WTC11 (cell line): ENCODE measurements at regions not wholly inside any gene's neighbourhood (a gene's known extent, or its start where the extent isn't known, plus 50 kb on each side); places are given as distances from the start of the nearest gene placed in this dataset.

Source experiments
- CREB1 ChIP-seq: sonication (generic); formaldehyde crosslinking; IDR thresholded peaks from 2 replicates; pipeline ENCODE4 v1.8.0; 2023; ENCODE audit warnings: mild to moderate bottlenecking, missing genetic modification reagents
- CREM ChIP-seq: sonication (generic); formaldehyde crosslinking; IDR thresholded peaks from 2 replicates; pipeline ENCODE4 v1.8.1; 2022; ENCODE audit warnings: mild to moderate bottlenecking, missing genetic modification reagents, moderate library complexity
- CTCF ChIP-seq: fragments of 200-600 bp; IDR thresholded peaks from 2 replicates; pipeline ENCODE4 v1.8.0; 2022; ENCODE audit warnings: antibody characterized with exemption
- ELF4 ChIP-seq: sonication (generic); formaldehyde crosslinking; IDR thresholded peaks from 2 replicates; pipeline ENCODE4 v1.8.1; 2022; ENCODE audit warnings: low read depth, mild to moderate bottlenecking, moderate library complexity, missing genetic modification reagents
- ETV6 ChIP-seq: sonication (generic); formaldehyde crosslinking; IDR thresholded peaks from 2 replicates; pipeline ENCODE4 v1.8.1; 2022; ENCODE audit warnings: mild to moderate bottlenecking, missing genetic modification reagents
- FOXJ3 ChIP-seq: sonication (generic); formaldehyde crosslinking; IDR thresholded peaks from 2 replicates; pipeline ENCODE4 v1.9.0; 2021; ENCODE audit warnings: missing genetic modification reagents, mild to moderate bottlenecking, borderline replicate concordance
- NFE2L1 ChIP-seq: sonication (generic); formaldehyde crosslinking; IDR thresholded peaks from 2 replicates; pipeline ENCODE4 v1.8.1; 2023; ENCODE audit warnings: missing genetic modification reagents
- OVOL2 ChIP-seq: fragments of 250-450 bp; sonication (Bioruptor Pico); IDR thresholded peaks from 2 replicates; pipeline ENCODE4 v1.9.0; 2021; ENCODE audit warnings: mild to moderate bottlenecking, borderline replicate concordance
- STAT6 ChIP-seq: sonication (generic); formaldehyde crosslinking; conservative IDR thresholded peaks from 2 replicates; pipeline ENCODE4 v1.8.1; 2023; ENCODE audit warnings: mild to moderate bottlenecking, low read depth, missing genetic modification reagents, moderate library complexity
- TP53 ChIP-seq: sonication (generic); formaldehyde crosslinking; IDR thresholded peaks from 2 replicates; pipeline ENCODE4 v1.8.1; 2023; ENCODE audit warnings: mild to moderate bottlenecking, missing genetic modification reagents
- ZNF138 ChIP-seq: sonication (generic); formaldehyde crosslinking; conservative IDR thresholded peaks from 2 replicates; pipeline ENCODE4 v1.8.1; 2022; ENCODE audit warnings: mild to moderate bottlenecking, moderate library complexity, missing genetic modification reagents
- TF ChIP-seq, protein P1 (sequence below): sonication (generic); formaldehyde crosslinking; IDR thresholded peaks from 2 replicates; pipeline ENCODE4 v1.8.1; 2023; ENCODE audit warnings: mild to moderate bottlenecking, missing genetic modification reagents
- TF ChIP-seq, protein P2 (sequence below): sonication (generic); formaldehyde crosslinking; IDR thresholded peaks from 2 replicates; pipeline ENCODE4 v1.8.1; 2023; ENCODE audit warnings: mild to moderate bottlenecking, missing genetic modification reagents, moderate library complexity

DNA sequence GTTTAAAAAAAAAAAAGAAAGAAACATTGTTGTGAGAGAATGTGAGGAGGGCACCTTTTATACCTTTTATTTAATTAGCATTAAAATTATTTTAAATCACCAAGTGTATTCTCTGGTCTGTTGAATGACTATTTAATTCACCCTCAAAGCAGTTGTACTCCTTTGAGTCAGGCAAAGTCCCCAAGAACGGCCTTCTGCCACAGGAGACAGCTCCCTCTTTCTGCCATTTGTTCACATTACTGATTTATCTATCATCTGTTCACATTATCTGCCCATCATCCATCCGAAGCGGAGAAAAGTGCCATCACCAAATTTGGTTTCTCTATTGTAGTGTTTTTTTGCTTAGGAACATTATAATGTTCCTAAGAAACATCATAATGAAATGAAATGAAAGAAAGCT is 240.7 kb upstream of the DPP10 start:
- no peak for TF ChIP-seq CTCF
- no peak for TF ChIP-seq CREM (CRISPR knock-in tag)
- TF ChIP-seq NFE2L1 (CRISPR knock-in tag), result no peak
- TF ChIP-seq ELF4 (CRISPR knock-in tag), result no peak
- no peak for TF ChIP-seq TP53 (CRISPR knock-in tag)
- no peak for TF ChIP-seq ZNF138
- no peak for TF ChIP-seq STAT6 (CRISPR knock-in tag)
- TF ChIP-seq, protein P1, sequence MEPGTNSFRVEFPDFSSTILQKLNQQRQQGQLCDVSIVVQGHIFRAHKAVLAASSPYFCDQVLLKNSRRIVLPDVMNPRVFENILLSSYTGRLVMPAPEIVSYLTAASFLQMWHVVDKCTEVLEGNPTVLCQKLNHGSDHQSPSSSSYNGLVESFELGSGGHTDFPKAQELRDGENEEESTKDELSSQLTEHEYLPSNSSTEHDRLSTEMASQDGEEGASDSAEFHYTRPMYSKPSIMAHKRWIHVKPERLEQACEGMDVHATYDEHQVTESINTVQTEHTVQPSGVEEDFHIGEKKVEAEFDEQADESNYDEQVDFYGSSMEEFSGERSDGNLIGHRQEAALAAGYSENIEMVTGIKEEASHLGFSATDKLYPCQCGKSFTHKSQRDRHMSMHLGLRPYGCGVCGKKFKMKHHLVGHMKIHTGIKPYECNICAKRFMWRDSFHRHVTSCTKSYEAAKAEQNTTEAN (CRISPR knock-in tag), result no peak
- no peak for TF ChIP-seq OVOL2 (CRISPR knock-in tag)
- TF ChIP-seq, protein P2, sequence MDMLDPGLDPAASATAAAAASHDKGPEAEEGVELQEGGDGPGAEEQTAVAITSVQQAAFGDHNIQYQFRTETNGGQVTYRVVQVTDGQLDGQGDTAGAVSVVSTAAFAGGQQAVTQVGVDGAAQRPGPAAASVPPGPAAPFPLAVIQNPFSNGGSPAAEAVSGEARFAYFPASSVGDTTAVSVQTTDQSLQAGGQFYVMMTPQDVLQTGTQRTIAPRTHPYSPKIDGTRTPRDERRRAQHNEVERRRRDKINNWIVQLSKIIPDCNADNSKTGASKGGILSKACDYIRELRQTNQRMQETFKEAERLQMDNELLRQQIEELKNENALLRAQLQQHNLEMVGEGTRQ (CRISPR knock-in tag), result no peak
- no peak for TF ChIP-seq ETV6 (CRISPR knock-in tag)
- TF ChIP-seq FOXJ3 (CRISPR knock-in tag), result no peak
- no peak for TF ChIP-seq CREB1 (CRISPR knock-in tag)
